Keratinocyte (primary cell): ENCODE measurements at regions not wholly inside any gene's neighbourhood (a gene's known extent, or its start where the extent isn't known, plus 50 kb on each side); places are given as distances from the start of the nearest gene placed in this dataset.
"Not testable (repeated sequence)": the region's sequence is repeated elsewhere in the genome, so short reads cannot be mapped to it uniquely, and the experiment has no call there.

Source experiments
- DNase-seq: peaks from one replicate; pipeline ENCODE4 v3.0.0-alpha.2; 2011; ENCODE audit warnings: low read depth, missing footprints, low spot score
- FAIRE-seq: peaks from 2 replicates; lab custom pipeline; 2011; peaks lifted over from hg19 to GRCh38; lab: Jason Lieb, UNC
- H2AFZ ChIP-seq: 2 replicates; pipeline ENCODE4 v1.6.0; 2012; ENCODE audit warnings: low read length, control low read depth, inconsistent platforms; ENCODE audit not compliant: control insufficient read depth
- H3K27ac ChIP-seq: 2 replicates; pipeline ENCODE4 v1.5.1; 2011; ENCODE audit warnings: low read length; ENCODE audit not compliant: control insufficient read depth, insufficient read depth
- H3K27me3 ChIP-seq: 3 replicates; pipeline ENCODE4 v1.6.0; 2011; ENCODE audit warnings: low read length; ENCODE audit not compliant: control insufficient read depth, insufficient read depth; ENCODE audit errors: extremely low read depth
- H3K36me3 ChIP-seq, 2 experiments: 2 replicates in 1 of 2; 3 replicates in 1 of 2; pipeline ENCODE4 v1.5.1; 2011; ENCODE audit warnings: low read length in 2 of 2, mild to moderate bottlenecking in 1 of 2; ENCODE audit not compliant: control insufficient read depth in 2 of 2, insufficient read depth in 2 of 2; ENCODE audit errors: extremely low read depth in 1 of 2
- H3K4me1 ChIP-seq: 3 replicates; pipeline ENCODE4 v1.5.1; 2011; ENCODE audit warnings: low read length; ENCODE audit not compliant: control insufficient read depth, insufficient read depth; ENCODE audit errors: extremely low read depth
- H3K4me2 ChIP-seq: 3 replicates; pipeline ENCODE4 v1.6.0; 2011; ENCODE audit warnings: low read depth, low read length; ENCODE audit not compliant: control insufficient read depth, insufficient read depth; ENCODE audit errors: extremely low read depth
- H3K4me3 ChIP-seq, 3 experiments: fragments of 200-600 bp in 1 of 3; sonication (generic) in 1 of 3; 2 replicates in 2 of 3; 3 replicates in 1 of 3; pipeline ENCODE4 v1.5.1; 2011 to 2016; ENCODE audit warnings: low read length in 3 of 3, mild to moderate bottlenecking in 3 of 3, control low read depth in 2 of 3, inconsistent platforms in 1 of 3, low read depth in 1 of 3, mixed read lengths in 1 of 3, mixed run types in 1 of 3, moderate library complexity in 1 of 3; ENCODE audit not compliant: control insufficient read depth in 2 of 3, insufficient read depth in 2 of 3; ENCODE audit errors: extremely low read depth in 1 of 3
- H3K79me2 ChIP-seq: 2 replicates; pipeline ENCODE4 v1.6.0; 2012; ENCODE audit warnings: low read length; ENCODE audit not compliant: control insufficient read depth, insufficient read depth
- H3K9ac ChIP-seq: 3 replicates; pipeline ENCODE4 v1.6.0; 2011; ENCODE audit warnings: low read length; ENCODE audit not compliant: control insufficient read depth, insufficient read depth; ENCODE audit errors: extremely low read depth
- H3K9me1 ChIP-seq: 3 replicates; pipeline ENCODE4 v1.6.0; 2011; ENCODE audit warnings: low read length; ENCODE audit not compliant: control insufficient read depth, insufficient read depth; ENCODE audit errors: extremely low read depth
- H3K9me3 ChIP-seq: 2 replicates; pipeline ENCODE4 v1.5.1; 2012; ENCODE audit warnings: low read depth, low read length; ENCODE audit not compliant: control insufficient read depth
- H4K20me1 ChIP-seq: 3 replicates; pipeline ENCODE4 v1.6.0; 2011; ENCODE audit warnings: low read length; ENCODE audit not compliant: control insufficient read depth, insufficient read depth; ENCODE audit errors: extremely low read depth
- CTCF ChIP-seq, 3 experiments: IDR thresholded peaks in 1 of 3; conservative IDR thresholded peaks in 1 of 3; optimal IDR thresholded peaks in 1 of 3; 2 replicates in 2 of 3; 3 replicates in 1 of 3; pipeline versions ENCODE3 to v1.5.1; 2011; ENCODE audit warnings: low read length in 3 of 3, mild to moderate bottlenecking in 3 of 3, moderate library complexity in 2 of 3, control low read depth in 1 of 3, inconsistent platforms in 1 of 3; ENCODE audit not compliant: insufficient read depth in 2 of 3; ENCODE audit errors: extremely low read depth in 1 of 3
- EZH2 ChIP-seq: IDR thresholded peaks from one replicate; pipeline ENCODE4 v1.6.1; 2012; ENCODE audit warnings: inconsistent platforms, mild to moderate bottlenecking, low read length, moderate library complexity
- dilution Hi-C: fragments of 300-500 bp; cut with MboI; formaldehyde crosslinking; loops from one replicate; pipeline ENCODE4 v1.7.0; 2020; ENCODE audit warnings: low sequenced_read_pairs; ENCODE audit not compliant: extremely low pct_ligation_motif_present

GRCh38 chr18:23324056-23324811 is 128.9 kb upstream of the RIOK3 start:
- H3K4me1 ChIP-seq = no peaks in the 10 kb centered on the region
- no peak for TF ChIP-seq CTCF (optimal IDR thresholded peaks at IDR 0.05 in 1 of 3, IDR thresholded peaks at IDR 0.05 in 1 of 3, conservative IDR thresholded peaks at IDR 0.05 in 1 of 3; ENCODE audit: extremely low read depth in 1 of 3, insufficient read depth in 2 of 3, low read length in 3 of 3)
- TF ChIP-seq EZH2 = no peak
- no peak overlapping the region for H3K4me3 ChIP-seq

GRCh38 chr18:23324861-23325260 is 128.2 kb upstream of the RIOK3 start:
- H3K9me1 ChIP-seq = no peaks in the 10 kb centered on the region
- DNase-seq = no peak
- dilution Hi-C loops = no loop called here
- no peak for FAIRE-seq
- TF ChIP-seq EZH2 (no peak), CTCF (optimal IDR thresholded peaks at IDR 0.05 in 1 of 3, IDR thresholded peaks at IDR 0.05 in 1 of 3, conservative IDR thresholded peaks at IDR 0.05 in 1 of 3; ENCODE audit: extremely low read depth in 1 of 3, insufficient read depth in 2 of 3, low read length in 3 of 3) (no peak)
- H3K36me3 ChIP-seq = no peaks in the 10 kb centered on the region
- H3K79me2 ChIP-seq = no peaks in the 10 kb centered on the region
- H3K27me3 ChIP-seq = no peaks in the 10 kb centered on the region
- no peak overlapping the region for H2AFZ ChIP-seq
- H3K9ac ChIP-seq = no peak overlapping the region
- H3K9me3 ChIP-seq = no peaks in the 10 kb centered on the region
- H3K4me1 ChIP-seq = no peaks in the 10 kb centered on the region
- H3K4me3 ChIP-seq = no peak overlapping the region
- no peak overlapping the region for H3K4me2 ChIP-seq
- H3K27ac ChIP-seq = no peak overlapping the region
- no peaks in the 10 kb centered on the region for H4K20me1 ChIP-seq

More at GRCh38 chr18:23324056-23324811, 128.9 kb upstream of the RIOK3 start:
- Histone ChIP-seq H3K9me1 (no peaks in the 10 kb centered on the region), H3K9ac (no peak overlapping the region), H3K79me2 (no peaks in the 10 kb centered on the region), H4K20me1 (no peaks in the 10 kb centered on the region), H2AFZ (no peak overlapping the region), H3K4me2 (no peak overlapping the region), H3K9me3 (no peaks in the 10 kb centered on the region), H3K27ac (no peak overlapping the region), H3K27me3 (no peaks in the 10 kb centered on the region), H3K36me3 (no peaks in the 10 kb centered on the region)
- FAIRE-seq = no peak
- no peak for DNase-seq
- dilution Hi-C loops = no loop called here

GRCh38 chr18:23329671-23330070 is 123.4 kb upstream of the RIOK3 start:
- H4K20me1 ChIP-seq, H3K36me3 ChIP-seq, H3K4me2 ChIP-seq, H3K79me2 ChIP-seq, DNase-seq, H3K27me3 ChIP-seq, H3K9me3 ChIP-seq, dilution Hi-C loops, FAIRE-seq, H3K9ac ChIP-seq, H3K9me1 ChIP-seq, H3K27ac ChIP-seq, H2AFZ ChIP-seq, H3K4me3 ChIP-seq: not testable (repeated sequence)
- peaks cover 16% of the 10 kb centered on the region for H3K4me1 ChIP-seq
